Thymus (tissue), 11 donors: ENCODE measurements at regions not wholly inside any gene's neighbourhood (a gene's known extent, or its start where the extent isn't known, plus 50 kb on each side); places are given as distances from the start of the nearest gene placed in this dataset.
"Not testable (repeated sequence)": the region's sequence is repeated elsewhere in the genome, so short reads cannot be mapped to it uniquely, and the experiment has no call there.

Experiments
- DNase-seq, 9 donors: peaks; one replicate each; pipeline ENCODE4 v3.0.0-alpha.2; 2013; ENCODE audit warnings: low spot score in 9 of 9, low read depth in 6 of 9, missing footprints in 1 of 9
- H3K27ac ChIP-seq, 2 donors: one replicate each; pipeline ENCODE4 v1.5.1; 2013; ENCODE audit warnings: control low read depth in 1 of 2, low read depth in 1 of 2, low read length in 1 of 2, mild to moderate bottlenecking in 1 of 2, moderate library complexity in 1 of 2
- H3K27me3 ChIP-seq, 2 donors: one replicate each; pipeline ENCODE4 v1.5.1; 2013; ENCODE audit warnings: low read length in 1 of 2; ENCODE audit not compliant: control insufficient read depth in 2 of 2, insufficient read depth in 1 of 2
- H3K36me3 ChIP-seq, 2 donors: one replicate each; pipeline ENCODE4 v1.5.1; 2013; ENCODE audit warnings: low read length in 1 of 2, mild to moderate bottlenecking in 1 of 2, moderate library complexity in 1 of 2; ENCODE audit not compliant: control insufficient read depth in 2 of 2, insufficient read depth in 2 of 2
- H3K4me1 ChIP-seq, 2 donors: one replicate each; pipeline ENCODE4 v1.5.1; 2013; ENCODE audit warnings: low read length in 2 of 2; ENCODE audit not compliant: control insufficient read depth in 2 of 2, insufficient read depth in 2 of 2
- H3K4me3 ChIP-seq, 2 donors: one replicate each; pipeline ENCODE4 v1.5.1; 2013; ENCODE audit warnings: low read length in 2 of 2, control low read depth in 1 of 2, mild to moderate bottlenecking in 1 of 2
- H3K9me3 ChIP-seq, 2 donors: one replicate each; pipeline ENCODE4 v1.5.1; 2013; ENCODE audit warnings: low read length in 1 of 2, mild to moderate bottlenecking in 1 of 2; ENCODE audit not compliant: control insufficient read depth in 2 of 2, insufficient read depth in 1 of 2
- WGBS: extraction: QIAGEN DNeasy Blood & Tissue Kit; methylation state at CpG from one replicate; pipeline ENCODE4 v1.1.7; 2013; 5-methylcytosine and 5-hydroxymethylcytosine counted together
- donor health status: healthy.

DNA sequence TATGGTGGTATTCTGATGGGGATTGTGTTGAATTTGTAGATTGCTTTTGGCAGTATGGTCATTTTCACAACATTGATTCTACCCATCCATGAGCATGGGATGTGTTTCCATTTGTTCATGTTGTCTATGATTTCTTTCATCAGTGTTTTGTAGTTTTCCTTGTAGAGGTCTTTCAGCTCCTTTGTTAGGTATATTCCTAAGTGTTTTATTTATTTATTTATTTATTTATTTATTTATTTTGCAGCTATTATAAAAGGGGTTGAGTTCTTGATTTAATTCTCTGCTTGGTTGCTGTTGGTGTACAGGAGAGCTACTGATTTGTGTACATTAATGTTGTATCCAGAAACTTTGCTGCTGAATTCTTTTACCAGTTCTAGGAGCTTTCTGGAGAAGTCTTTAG, 181.4 kb downstream of the TM2D1 start:
- not testable (repeated sequence) for H3K4me3 ChIP-seq, H3K36me3 ChIP-seq, DNase-seq, H3K27me3 ChIP-seq, H3K4me1 ChIP-seq, H3K27ac ChIP-seq, H3K9me3 ChIP-seq

DNA sequence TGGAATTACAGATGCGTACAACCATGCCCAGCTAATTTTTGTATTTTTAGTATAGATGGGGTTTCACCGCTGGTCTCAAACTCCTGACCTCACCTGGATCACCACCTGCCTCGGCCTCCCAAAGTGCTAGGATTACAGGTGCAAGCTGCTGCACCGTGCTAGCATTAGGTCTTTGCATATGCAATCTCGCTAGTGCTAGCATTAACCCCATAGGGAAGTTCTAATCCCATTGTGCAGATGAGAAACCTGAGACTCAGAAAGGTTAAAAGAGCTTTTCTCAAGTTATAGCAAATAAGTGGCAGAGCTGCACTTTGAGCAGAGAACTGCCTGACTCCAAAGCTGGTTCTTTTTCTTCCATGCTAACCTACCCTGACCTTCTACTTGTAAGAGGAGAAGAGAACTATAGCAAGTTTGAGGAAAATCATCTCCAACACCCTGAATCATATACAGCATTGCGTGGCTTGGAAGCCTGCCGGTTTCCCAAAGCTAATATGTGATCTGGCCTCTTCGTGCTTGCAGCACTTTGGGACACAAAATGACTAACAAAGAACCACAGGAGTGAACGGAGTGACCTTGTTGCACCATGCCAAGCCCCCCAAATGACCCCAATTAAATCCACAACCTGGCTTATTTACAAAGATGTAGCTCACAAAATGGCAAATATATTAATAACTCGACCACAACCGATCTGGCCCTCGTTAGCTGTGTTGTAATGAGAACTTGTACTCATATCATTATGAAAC, 185.1 kb downstream of the TM2D1 start:
- DNase-seq, result no peak
- no peaks in the 10 kb centered on the region for H3K4me1 ChIP-seq
- H3K4me3 ChIP-seq, result no peak overlapping the region
- no peaks in the 10 kb centered on the region for H3K36me3 ChIP-seq
- no peaks in the 10 kb centered on the region for H3K27me3 ChIP-seq
- 96% methylated on average over 12 of the region's 12 CpGs for WGBS
- no peak overlapping the region for H3K27ac ChIP-seq
- H3K9me3 ChIP-seq, result no peaks in the 10 kb centered on the region

DNA sequence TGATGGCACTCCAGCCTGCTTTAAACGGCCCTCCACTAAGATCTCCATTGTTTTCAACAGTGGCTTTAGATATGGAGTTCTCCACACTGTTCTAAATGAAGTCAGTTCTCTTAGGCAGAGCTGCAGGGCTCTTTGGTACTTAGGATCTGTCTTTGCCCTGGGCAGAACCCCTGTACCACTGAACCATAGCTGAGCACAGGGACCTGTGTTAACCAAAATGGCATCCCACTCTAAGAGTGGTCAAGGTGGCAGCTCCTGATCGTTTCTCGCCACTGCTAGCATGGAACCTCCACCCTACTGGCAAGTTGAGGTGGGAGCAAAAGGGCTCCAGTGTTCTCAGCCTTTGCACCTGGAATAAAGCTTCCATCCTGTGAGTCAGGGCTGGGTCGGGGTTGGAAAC, 186.7 kb downstream of the TM2D1 start:
- H3K36me3 ChIP-seq, result no peaks in the 10 kb centered on the region
- WGBS, result 98% methylated on average over 4 of the region's 4 CpGs
- no peak for DNase-seq

DNA sequence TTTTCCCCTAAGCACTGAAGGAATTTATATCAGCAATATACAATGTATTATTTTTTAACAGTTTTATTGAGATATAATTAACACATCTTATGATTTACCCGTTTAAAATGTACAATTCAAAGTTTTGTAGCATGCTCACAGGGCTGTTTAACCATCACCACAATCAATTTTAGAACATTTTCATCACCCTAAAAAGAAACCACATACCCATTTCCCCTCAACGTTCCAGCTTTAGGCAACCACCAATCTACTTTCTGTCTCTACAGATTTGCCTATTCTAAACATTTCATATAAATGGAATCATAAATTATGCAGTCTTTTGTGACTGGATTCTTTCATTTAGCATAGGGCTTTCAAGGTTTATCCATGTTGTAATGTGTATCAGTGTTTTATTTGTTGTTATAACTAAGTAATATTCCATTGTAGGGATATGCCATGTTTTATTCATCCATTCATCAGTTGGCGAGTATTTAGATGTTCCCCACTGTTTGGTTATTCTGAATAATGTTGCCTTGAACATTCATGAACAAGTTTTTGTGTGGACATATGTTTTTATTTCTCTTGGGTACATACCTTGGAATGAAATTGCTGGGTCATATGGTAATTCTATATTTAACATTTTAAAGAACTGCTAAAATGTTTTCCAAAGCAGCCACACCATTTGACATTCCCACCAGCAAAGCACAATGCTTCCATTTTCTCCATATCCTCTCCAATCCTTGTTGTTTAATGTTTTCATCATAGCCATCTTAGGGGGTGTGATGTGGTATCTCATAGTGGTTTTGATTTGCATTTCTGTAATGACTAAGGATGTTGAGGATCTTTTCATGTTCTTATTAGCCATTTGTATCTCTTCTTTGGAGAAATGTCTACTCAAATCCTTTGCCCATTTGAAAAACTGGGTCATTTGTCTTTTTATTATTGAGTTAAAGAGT, 188.5 kb downstream of the TM2D1 start:
- no peak overlapping the region for H3K27ac ChIP-seq
- no peaks in the 10 kb centered on the region for H3K9me3 ChIP-seq
- WGBS, result 46% methylated on average over 3 of the region's 3 CpGs
- H3K36me3 ChIP-seq, result no peaks in the 10 kb centered on the region
- no peak overlapping the region for H3K4me3 ChIP-seq
- H3K4me1 ChIP-seq, result no peaks in the 10 kb centered on the region
- DNase-seq, result no peak
- H3K27me3 ChIP-seq, result no peaks in the 10 kb centered on the region

More for the DNA sequence above, 186.7 kb downstream of the TM2D1 start:
- Histone ChIP-seq H3K9me3 (no peaks in the 10 kb centered on the region), H3K4me3 (no peak overlapping the region), H3K27ac (no peak overlapping the region), H3K4me1 (no peaks in the 10 kb centered on the region), H3K27me3 (no peaks in the 10 kb centered on the region)

DNA sequence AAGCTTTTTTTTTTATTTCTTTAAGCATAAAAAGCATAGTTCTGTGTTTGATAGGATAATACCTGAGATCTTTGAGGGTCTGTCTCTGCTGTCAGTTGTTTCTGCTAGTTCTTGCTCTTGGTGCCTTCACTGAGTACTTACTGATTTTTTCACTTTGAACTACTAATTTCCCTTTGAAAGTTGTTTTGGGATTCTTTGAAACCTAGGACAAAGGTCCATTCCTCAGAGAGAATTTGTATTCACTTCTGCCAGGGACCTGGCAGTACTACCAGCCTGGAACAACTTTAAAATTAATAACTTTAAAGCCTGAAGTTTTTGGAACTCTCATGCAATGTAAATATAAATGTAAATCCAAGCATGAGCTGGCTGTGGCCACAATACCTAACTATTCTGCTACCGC, 190.1 kb downstream of the TM2D1 start:
- no peak for DNase-seq
- WGBS, result 99% methylated on average over 1 of the region's 1 CpG
- Histone ChIP-seq H3K9me3 (no peaks in the 10 kb centered on the region), H3K27ac (no peak overlapping the region), H3K27me3 (no peaks in the 10 kb centered on the region), H3K4me1 (no peaks in the 10 kb centered on the region), H3K36me3 (no peaks in the 10 kb centered on the region), H3K4me3 (no peak overlapping the region)

- WGBS, result 99% methylated on average over 1 of the region's 1 CpG
- no peak overlapping the region for H3K4me3 ChIP-seq
- H3K27me3 ChIP-seq, result no peaks in the 10 kb centered on the region
- H3K9me3 ChIP-seq, result no peaks in the 10 kb centered on the region
- no peak for DNase-seq
- no peaks in the 10 kb centered on the region for H3K36me3 ChIP-seq
- no peaks in the 10 kb centered on the region for H3K4me1 ChIP-seq
- H3K27ac ChIP-seq, result no peak overlapping the region
Measured at GRCh38 chr1:61533546-61533945, 191.4 kb downstream of the TM2D1 start.

- Histone ChIP-seq H3K4me1 (no peaks in the 10 kb centered on the region), H3K36me3 (no peaks in the 10 kb centered on the region), H3K27me3 (no peaks in the 10 kb centered on the region), H3K27ac (no peak overlapping the region), H3K9me3 (no peaks in the 10 kb centered on the region), H3K4me3 (no peak overlapping the region)
- WGBS, result 95% methylated on average over 2 of the region's 2 CpGs
- no peak for DNase-seq
Measured at GRCh38 chr1:61531716-61532115, 193.2 kb downstream of the TM2D1 start.

- DNase-seq, result no peak
- no peaks in the 10 kb centered on the region for H3K36me3 ChIP-seq
- H3K27me3 ChIP-seq, result no peaks in the 10 kb centered on the region
- no peak overlapping the region for H3K4me3 ChIP-seq
- no peak overlapping the region for H3K27ac ChIP-seq
- H3K9me3 ChIP-seq, result no peaks in the 10 kb centered on the region
- no peaks in the 10 kb centered on the region for H3K4me1 ChIP-seq
- 97% methylated on average over 1 of the region's 1 CpG for WGBS
Measured at GRCh38 chr1:61523893-61524605, 200.9 kb downstream of the TM2D1 start.

DNA sequence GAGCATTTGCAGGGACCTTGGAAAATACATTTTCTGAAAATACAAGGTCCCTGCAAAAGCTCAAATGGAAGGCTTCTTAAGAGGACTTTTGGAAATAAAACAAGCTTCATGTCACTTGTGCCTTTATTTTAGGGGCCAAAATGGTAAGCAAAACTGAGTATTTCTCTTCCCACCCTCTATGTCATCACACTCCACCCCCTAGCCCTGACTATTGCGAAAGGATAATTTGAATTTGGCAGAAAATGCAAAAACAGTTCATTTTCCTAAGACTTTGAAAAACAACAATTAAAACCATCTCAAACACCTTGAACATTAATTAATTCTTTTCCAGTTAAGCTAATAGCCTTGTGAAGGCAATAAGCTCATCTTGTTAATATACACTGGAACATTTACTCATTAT, 201.7 kb downstream of the TM2D1 start:
- WGBS, result 100% methylated on average over 1 of the region's 1 CpG
- Histone ChIP-seq H3K4me1 (no peaks in the 10 kb centered on the region), H3K27me3 (no peaks in the 10 kb centered on the region), H3K36me3 (no peaks in the 10 kb centered on the region), H3K27ac (no peak overlapping the region), H3K9me3 (no peaks in the 10 kb centered on the region), H3K4me3 (no peak overlapping the region)
- DNase-seq, result no peak
